Activated CD8-positive, alpha-beta T cell treated with anti-CD3 and anti-CD28 coated beads for 36 hours (primary cell): ENCODE measurements at regions not wholly inside any gene's neighbourhood (a gene's known extent, or its start where the extent isn't known, plus 50 kb on each side); places are given as distances from the start of the nearest gene placed in this dataset.

Source experiments
- ATAC-seq: fragments of 200-7000 bp; cut with Tn5 transposase; one replicate; pipeline ENCODE4 v1.10.0; 2021; ENCODE audit warnings: mild to moderate bottlenecking, moderate library complexity
- CTCF ChIA-PET: fragments of 350-600 bp; sonication (Branson Sonifier 250); formaldehyde crosslinking; loops from one replicate; lab custom pipeline; 2021; ENCODE audit warnings: antibody characterized with exemption; lab: Charles Lee
- POLR2A ChIA-PET: fragments of 350-600 bp; sonication (Branson Sonifier 250); formaldehyde crosslinking; loops from one replicate; lab custom pipeline; 2021; ENCODE audit warnings: antibody characterized with exemption; lab: Charles Lee
- DNase-seq: peaks from one replicate; pipeline ENCODE4 v3.0.0-alpha.2; 2020
- H3K27ac Mint-ChIP-seq: one replicate; pipeline ENCODE4 v1.8.0; 2021; ENCODE audit warnings: mild to moderate bottlenecking, mixed read lengths
- H3K27me3 Mint-ChIP-seq: one replicate; pipeline ENCODE4 v1.8.0; 2021; ENCODE audit warnings: mixed read lengths
- H3K36me3 Mint-ChIP-seq: one replicate; pipeline ENCODE4 v1.8.0; 2021; ENCODE audit warnings: low read depth, mixed read lengths
- H3K4me1 Mint-ChIP-seq: one replicate; pipeline ENCODE4 v1.8.0; 2021; ENCODE audit warnings: low read depth, mixed read lengths
- H3K4me3 Mint-ChIP-seq: one replicate; pipeline ENCODE4 v1.8.0; 2021; ENCODE audit warnings: mild to moderate bottlenecking, moderate library complexity, mixed read lengths
- H3K9me3 Mint-ChIP-seq: one replicate; pipeline ENCODE4 v1.8.0; 2021; ENCODE audit warnings: mixed read lengths
- CTCF ChIP-seq: fragments of 200-600 bp; IDR thresholded peaks from one replicate; pipeline ENCODE4 v1.8.0; 2022; ENCODE audit warnings: antibody characterized with exemption, mild to moderate bottlenecking
- intact Hi-C: fragments of 100-400 bp; cut with micrococcal nuclease; formaldehyde crosslinking; loops from one replicate; pipeline ENCODE4 v1.10.0; 2022

- POLR2A ChIA-PET, result no interaction called here
- ATAC-seq (no peak), DNase-seq (no peak)
- H3K36me3 Mint-ChIP-seq, result no peaks in the 10 kb centered on the region
- CTCF ChIA-PET, result interaction anchor here (1.1 to 9.6 kb wide), 6 partner anchors 17 to 447 kb away, joined by 3 to 65 read pairs (median 4); no protein-coding TSS in a partner anchor
- H3K4me1 Mint-ChIP-seq, result no peaks in the 10 kb centered on the region
- intact Hi-C loops, result loop anchor here (10.0 kb wide), 1 partner anchor 123 kb away; a partner anchor contains a TSS
- H3K9me3 Mint-ChIP-seq, result no peaks in the 10 kb centered on the region
- H3K27me3 Mint-ChIP-seq, result no peaks in the 10 kb centered on the region
- TF ChIP-seq CTCF, result no peak
- no peak overlapping the region for H3K27ac Mint-ChIP-seq
- no peak overlapping the region for H3K4me3 Mint-ChIP-seq
These were observed 56.1 kb downstream of the RMI2 start for GRCh38 chr16:11401161-11402050.

GRCh38 chr16:11402051-11402744 lies 56.9 kb downstream of the RMI2 start:
- no peak for TF ChIP-seq CTCF
- no peak for DNase-seq
- no peak for ATAC-seq
- Mint-ChIP-seq H3K4me1 (no peaks in the 10 kb centered on the region), H3K27ac (no peak overlapping the region), H3K4me3 (no peak overlapping the region), H3K9me3 (no peaks in the 10 kb centered on the region), H3K36me3 (no peaks in the 10 kb centered on the region), H3K27me3 (no peaks in the 10 kb centered on the region)
- ChIA-PET CTCF (interaction anchor here (1.1 to 9.6 kb wide), 5 partner anchors 18 to 448 kb away, joined by 3 to 65 read pairs (median 4); no protein-coding TSS in a partner anchor), POLR2A (no interaction called here)
- intact Hi-C loops, result loop anchor here (10.0 kb wide), 1 partner anchor 123 kb away; a partner anchor contains a TSS

- no peaks in the 10 kb centered on the region for H3K9me3 Mint-ChIP-seq
- H3K4me1 Mint-ChIP-seq, result no peaks in the 10 kb centered on the region
- no peak overlapping the region for H3K27ac Mint-ChIP-seq
- DNase-seq (no peak), ATAC-seq (no peak)
- ChIA-PET CTCF (interaction anchor here (0.7 to 9.6 kb wide), 5 partner anchors 19 to 449 kb away, joined by 3 to 65 read pairs (median 4); no protein-coding TSS in a partner anchor), POLR2A (no interaction called here)
- no peaks in the 10 kb centered on the region for H3K36me3 Mint-ChIP-seq
- intact Hi-C loops, result loop anchor here (10.0 kb wide), 1 partner anchor 122 kb away; a partner anchor contains a TSS
- no peaks in the 10 kb centered on the region for H3K27me3 Mint-ChIP-seq
- no peak for TF ChIP-seq CTCF
- H3K4me3 Mint-ChIP-seq, result no peak overlapping the region
These were observed 57.7 kb downstream of the RMI2 start for GRCh38 chr16:11402745-11403533.

GRCh38 chr16:11403534-11403795 lies 58.2 kb downstream of the RMI2 start:
- no peak for TF ChIP-seq CTCF

More at GRCh38 chr16:11403534-11403795, 58.2 kb downstream of the RMI2 start:
- Mint-ChIP-seq H3K9me3 (no peaks in the 10 kb centered on the region), H3K27me3 (no peaks in the 10 kb centered on the region), H3K36me3 (no peaks in the 10 kb centered on the region), H3K4me3 (no peak overlapping the region), H3K27ac (no peak overlapping the region), H3K4me1 (no peaks in the 10 kb centered on the region)
- intact Hi-C loops, result loop anchor here (10.0 kb wide), 1 partner anchor 121 kb away; a partner anchor contains a TSS
- ATAC-seq (no peak), DNase-seq (no peak)
- POLR2A ChIA-PET, result no interaction called here
- CTCF ChIA-PET, result interaction anchor here (9.6 kb wide), 1 partner anchor 440 kb away, joined by 65 read pairs; no protein-coding TSS in a partner anchor
